HG02981 (cell line): ENCODE measurements at regions not wholly inside any gene's neighbourhood (a gene's known extent, or its start where the extent isn't known, plus 50 kb on each side); places are given as distances from the start of the nearest gene placed in this dataset.

Source experiments
- ATAC-seq: cut with Tn5 transposase; IDR thresholded peaks from one replicate; pipeline ENCODE4 v1.9.1; 2021; ENCODE audit warnings: mild to moderate bottlenecking, moderate library complexity; ENCODE audit not compliant: unreplicated experiment

DNA sequence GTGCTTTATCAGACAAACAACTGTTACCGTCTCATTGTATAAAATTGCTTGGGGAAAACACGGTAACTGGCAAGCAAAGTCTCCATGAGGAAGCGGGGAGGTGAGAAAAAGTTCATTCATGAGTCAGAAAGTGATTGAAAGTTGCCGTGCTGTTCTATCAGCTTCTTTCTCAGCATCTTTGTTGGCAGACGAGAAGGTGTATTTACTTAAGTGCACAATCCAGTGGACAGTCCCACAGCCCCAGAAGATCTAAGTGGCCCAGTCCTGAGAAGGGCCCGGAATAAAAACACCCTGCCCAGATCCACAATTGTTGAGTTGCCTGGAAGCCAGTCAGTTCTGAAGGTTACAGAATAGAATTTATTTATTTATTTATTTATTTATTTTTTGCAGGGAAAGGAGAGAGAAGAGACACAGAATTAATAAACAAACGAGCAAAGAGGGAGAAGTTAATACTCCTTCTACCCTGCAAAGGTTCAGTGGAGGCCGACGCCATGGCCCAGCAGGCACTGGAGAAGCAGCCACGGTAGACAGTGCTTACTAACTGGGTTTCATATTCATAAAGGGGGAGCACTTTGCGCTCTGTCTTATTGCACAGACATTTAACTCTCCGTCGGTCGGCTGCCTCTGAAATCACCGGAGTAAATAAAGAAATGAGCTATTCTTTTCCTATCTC is 676.0 kb upstream of the SALL3 start:
- no peak for ATAC-seq

DNA sequence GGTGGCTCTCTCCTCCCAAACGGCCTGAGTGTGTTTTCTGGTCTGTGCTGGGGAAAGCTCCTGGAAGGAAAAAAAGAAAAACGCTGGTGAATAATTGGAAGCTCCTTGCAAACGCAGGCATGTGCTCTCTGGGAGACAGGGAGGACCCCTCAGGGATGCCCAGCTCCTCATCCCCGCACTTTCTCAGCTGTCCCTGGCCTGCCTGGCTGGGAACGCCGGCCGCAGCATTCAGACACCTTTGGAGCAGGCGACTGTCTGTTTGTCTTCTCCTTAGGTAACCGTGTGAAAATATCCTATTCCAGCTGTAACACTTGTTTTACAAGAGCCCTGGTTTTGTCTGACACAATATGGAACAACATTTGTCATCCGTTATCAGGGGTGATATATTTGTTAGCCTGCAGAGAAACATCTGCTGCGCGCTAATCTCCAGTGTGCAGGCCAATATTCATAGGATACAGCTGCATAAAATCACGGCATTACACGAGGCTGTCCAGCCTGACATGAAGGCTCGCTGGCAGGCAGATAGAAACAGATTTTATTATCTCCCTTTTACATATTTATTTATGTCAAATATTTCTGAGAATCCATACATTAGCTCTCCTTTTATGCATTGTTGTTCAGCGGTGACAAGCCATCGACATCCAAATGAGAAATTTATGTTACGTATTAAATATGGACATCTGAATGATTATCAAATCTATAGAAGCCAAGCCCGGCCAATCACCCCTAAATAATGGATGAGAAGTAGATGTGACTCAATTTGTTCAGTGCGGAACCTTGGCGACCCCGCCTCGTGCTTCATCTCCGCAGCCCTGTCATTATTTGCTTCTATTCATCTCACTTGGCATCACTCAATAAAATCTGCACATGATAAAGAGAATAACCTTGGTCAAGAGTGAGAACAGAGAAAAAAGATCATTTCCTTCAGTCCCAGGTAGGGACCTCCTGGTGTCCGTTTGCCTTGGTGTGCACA is 675.1 kb upstream of the SALL3 start:
- ATAC-seq = no peak

DNA sequence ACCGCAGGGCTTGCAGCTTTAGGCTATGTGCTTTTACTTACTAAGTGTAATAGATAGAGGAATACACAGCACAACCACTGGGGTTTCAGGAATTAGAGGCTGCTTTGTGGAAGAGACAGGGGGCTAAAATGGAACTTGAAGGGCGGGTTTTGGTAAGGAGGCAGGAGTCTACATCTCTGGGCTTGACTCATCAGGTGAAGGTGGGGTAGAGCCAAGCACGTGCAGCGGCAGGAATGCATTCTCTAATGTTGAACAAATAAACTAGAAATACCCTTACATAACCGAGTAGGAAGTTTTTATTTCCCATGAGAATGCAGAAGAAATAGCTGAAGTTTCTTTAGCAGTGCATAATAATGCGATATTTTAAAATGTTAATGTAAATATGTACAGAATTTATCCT is 673.8 kb upstream of the SALL3 start:
- ATAC-seq = no peak

DNA sequence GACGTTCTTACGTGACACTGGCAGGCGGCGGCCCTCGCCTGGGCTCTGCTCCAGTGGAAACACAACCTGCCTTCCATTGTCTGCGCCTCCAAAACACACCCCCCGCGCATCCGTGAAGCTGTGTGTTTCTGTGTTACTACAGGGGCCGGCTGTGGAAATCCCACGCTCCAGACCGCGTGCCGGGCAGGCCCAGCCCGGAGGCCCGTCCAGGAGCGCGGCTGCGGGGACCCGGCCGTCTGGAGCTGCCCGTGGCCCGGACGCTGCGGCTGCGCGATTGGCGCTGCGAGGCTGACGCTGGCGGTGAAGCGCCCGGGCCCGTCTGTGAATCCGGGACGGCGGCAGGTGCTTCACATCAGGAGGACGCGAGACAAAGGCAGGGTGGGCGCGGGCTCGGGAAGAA is 670.3 kb upstream of the SALL3 start:
- no peak for ATAC-seq

DNA sequence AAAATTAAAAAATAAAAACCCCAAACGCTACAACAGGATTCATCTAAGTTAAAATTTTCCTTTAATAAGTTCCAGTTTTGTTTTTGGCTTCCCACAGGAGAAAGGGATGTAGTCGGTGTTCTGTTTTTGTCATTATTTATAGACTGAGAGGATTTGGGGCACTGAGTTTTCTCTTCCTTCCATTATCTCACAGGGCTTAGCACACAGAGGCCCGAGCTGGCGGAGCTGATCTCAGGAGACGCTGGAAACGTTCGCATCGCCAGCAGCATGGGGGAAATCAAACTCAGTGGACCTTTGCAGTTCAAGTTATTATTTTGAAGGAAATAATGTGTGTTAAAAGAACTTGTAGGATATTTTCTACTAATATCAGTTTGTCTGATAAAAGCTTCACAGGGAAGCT is 669.7 kb upstream of the SALL3 start:
- no peak for ATAC-seq

DNA sequence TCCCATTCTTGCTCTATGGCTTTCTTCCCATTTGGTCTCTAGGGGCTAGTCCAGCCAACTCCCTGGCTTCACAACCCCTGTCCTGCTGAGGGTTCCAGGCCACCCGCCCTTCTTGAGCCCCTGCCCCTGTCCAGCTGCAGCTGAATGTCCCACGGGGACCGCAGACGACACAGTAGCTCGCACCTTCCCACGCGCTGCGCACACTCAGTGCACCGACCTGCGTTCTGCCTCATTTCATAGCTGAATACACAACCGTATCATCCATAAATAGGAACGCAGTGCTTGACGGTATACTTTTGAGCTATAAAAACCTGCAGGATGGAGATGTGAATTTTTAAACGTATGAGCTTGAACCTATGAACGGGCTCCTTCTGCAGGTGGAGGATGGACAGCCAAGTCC is 660.4 kb upstream of the SALL3 start:
- no peak for ATAC-seq

DNA sequence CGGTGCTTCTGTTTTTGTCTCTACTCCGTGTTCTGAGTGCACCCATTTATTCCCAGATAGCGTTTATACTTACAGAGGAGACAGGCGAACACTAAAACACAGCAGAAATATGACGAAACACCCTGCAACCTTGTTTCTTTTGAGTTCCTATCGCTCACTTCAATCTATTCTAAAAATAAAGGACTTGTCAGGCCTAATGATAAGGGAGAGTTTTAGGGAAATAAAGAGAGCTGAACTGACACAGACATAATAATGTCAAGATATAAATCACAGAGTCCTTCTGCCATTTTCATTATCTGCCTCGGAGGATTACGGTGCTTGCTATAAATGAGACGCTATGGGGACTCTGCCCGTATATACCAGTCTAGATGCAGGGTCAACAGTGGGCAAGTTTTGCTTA is 659.7 kb upstream of the SALL3 start:
- no peak for ATAC-seq

DNA sequence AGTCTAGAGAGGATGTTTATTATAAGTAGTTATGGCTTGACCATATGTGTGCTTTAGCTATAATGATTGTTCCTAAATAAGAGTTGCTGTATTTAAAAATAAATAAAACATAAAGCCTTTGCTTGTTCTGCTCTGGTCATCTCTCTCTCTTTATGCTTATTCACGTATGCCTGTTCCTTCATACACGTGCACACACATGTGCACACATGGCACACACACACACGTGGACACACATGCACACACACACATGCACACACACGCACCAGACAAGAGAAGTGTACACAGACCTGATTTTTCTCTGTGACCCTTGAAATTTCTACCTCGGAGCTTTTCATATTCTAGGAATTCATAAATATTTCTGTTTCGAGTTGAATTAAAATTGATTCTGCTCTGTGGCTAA is 658.2 kb upstream of the SALL3 start:
- no peak for ATAC-seq

DNA sequence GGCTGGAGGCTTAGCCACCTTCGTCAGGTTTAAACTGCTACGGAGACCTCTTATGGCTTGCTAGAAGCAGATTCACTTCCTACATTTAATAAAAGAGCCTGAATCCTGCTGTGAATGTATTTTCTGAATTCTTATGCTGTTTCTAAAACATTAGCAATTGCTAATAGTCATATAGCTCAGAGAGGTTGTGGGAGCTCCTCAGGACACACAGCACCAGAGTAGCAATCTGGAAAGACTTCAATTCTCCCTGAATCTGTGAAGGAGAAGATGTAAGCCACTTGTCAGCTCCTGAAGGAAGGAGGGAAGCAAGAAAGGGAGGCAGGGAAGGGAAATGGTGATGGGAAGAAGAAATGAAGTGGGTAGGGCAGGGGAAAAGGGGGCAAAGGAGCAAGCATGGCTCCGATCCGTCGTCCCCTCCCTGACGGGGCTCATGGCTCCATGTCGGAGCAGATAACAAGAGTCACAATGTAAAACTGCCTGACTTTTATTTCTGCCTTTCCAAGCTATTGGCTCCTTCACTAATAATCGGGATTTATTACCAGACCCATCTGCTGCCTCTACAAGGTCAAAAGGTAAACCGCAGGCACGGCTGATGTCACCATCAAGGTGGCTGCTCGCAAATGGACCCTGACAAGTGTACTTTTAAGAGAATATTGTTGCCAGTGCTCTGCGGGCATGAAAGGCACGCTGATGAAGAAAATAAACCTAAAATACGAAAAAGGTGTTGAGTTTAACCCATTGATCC is 656.0 kb upstream of the SALL3 start:
- no peak for ATAC-seq

DNA sequence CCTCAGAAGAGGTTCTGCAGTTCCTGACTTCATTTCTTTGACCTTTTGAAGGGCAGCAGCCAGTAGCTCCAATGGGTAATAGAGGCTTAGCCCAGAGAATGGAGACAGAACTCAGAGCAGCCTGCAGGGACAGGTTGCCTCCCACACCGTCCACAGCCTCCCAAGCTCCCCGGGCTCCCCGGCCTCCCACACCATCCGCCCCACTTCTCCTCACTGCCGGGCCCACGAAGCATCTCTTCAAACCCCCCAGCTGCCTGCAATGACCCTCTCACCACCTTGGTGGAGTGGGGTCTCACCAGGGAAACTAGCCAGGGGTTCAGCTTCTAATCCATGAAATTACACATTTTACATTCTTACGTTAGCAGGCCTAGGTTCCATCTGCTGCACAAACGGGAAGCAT is 652.0 kb upstream of the SALL3 start:
- ATAC-seq = no peak

DNA sequence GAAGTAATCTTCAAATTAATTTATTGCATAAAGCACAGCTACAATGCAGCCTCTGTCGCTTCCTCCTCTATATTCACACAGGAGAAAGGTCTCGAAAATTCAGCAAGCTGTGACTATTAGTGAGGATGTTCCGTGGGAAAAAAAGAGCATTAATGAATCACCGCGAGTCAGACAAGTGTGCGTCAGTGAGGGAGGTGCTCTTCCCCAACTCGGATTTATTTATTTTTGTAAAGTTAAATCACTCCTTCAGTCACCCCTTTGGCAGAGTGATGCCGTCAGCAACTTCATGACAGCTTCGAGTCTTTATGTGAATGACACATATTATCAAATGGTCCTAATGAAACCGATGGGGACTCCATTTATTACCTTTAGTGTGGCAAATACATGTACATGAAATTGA is 648.9 kb upstream of the SALL3 start:
- no peak for ATAC-seq

DNA sequence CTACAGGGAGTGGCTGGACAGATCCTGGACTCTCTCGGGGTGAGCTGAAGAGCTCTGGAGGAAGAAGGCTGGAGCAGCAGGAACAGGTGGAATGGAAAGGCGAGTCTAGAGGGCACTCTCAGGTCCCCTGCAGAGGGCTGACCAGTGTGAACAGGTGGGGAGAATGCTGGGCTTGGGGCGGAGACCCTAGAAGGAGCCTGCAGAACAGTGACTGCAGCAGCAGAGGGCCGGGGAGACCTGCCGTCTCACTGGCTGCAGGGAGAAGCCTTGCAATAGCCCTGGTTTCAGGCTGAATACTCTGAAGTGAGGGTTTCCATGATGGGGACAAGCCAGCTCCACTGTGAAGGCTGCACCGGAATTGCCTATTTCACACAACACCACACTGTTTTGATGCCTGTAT is 626.7 kb upstream of the SALL3 start:
- no peak for ATAC-seq

DNA sequence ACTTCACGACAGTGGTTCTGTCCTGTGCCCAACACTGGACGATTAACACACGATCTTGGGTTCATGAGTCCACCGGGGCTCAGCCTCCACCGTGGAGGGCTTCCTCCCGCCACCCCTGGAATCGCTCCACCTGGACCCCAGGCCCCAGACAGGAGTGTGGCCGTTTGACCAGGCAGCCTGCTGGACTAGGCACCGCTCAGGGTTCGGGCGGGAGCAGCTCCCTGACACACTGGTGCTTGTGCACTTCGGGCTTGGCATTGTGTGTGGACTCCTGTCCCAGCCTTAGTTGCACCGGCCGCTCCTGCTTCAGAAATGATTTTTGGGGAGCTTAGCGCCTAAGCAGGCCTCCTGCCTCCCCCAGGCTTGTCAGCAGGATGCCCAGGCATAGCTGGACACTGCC is 617.4 kb upstream of the SALL3 start:
- no peak for ATAC-seq

DNA sequence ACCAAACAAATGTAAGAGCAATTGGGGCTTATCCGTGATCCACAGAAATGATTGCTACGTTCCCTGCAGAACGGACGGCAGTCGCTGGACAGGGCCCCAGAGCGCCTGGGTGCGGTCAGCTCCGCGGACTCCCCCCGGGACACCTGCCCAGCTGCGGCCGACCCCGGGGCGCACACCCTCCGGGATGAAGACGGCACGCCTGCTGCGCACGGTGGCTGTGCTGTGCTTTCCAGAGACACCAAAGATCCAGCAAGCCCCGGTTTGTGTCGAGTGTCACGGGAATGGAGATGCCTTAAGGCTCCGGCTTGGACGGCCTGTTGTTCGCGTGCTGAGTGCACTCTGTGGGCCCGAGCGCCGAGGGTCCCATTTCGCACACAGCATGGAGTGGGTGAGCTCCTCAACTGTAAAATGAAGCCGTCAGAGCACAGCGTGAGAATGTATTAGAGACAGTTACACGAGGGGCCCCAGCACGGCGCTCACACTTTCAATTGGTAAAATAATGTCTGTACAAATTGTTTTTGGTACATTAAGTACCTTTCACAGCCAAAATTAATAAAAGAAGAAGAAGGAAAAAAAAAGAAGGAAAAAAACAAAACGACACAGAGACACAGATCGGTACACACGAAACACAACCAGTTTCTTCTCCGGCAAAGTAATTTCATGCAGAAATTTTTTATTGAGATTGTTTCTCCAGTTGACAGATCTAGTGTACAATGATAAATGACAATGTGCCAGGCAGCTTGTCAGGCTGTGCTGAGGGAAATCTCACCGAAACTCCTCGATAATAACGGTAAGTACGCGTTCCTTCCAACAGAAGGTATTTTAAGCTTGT is 615.8 kb upstream of the SALL3 start:
- ATAC-seq = no peak

DNA sequence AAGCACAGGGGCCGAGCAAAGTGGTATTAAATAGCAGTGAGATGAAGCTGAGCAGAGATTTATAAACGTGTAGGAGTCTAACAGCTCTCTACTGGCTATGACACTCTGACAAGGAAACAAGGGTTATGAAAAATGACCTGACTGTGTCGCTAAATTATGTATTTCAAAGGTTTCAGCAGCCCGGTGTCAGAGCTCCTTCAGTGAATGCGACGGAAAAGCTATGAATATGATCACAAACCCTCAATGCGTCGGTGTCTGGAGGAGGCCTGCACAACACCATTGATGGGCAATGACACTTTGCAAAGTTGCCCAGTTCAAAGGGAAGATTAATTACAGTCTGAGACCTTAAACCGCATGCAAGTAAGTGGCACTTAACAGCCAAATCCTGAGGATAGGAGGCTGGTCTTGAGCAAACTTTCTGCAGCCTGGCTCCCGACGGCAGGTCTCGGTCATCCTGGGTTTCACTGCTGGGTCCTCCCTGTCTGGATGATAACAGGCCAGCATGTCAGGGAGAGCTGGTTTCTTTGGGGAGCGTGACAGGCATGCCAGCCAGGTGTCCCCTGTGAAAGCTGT is 615.1 kb upstream of the SALL3 start:
- ATAC-seq = no peak

DNA sequence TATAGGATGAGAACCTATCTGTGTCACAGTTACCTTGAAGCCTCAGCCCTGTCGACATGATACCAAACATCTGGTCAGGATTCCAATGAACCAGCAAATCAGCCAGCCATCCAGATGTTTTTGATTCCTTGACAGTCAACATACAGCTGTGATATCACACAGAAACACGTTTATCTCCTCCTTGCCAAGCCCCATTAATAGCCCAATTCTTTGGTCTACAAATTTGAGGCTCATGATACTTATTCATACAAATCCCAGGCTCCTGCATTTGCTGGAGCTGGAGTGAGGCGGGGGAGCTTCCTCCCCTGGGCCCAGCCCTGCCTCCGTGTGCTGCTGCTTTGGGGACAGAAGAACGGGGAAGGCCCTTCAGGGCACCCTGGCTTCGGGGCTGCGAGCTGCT is 611.6 kb upstream of the SALL3 start:
- ATAC-seq = no peak

DNA sequence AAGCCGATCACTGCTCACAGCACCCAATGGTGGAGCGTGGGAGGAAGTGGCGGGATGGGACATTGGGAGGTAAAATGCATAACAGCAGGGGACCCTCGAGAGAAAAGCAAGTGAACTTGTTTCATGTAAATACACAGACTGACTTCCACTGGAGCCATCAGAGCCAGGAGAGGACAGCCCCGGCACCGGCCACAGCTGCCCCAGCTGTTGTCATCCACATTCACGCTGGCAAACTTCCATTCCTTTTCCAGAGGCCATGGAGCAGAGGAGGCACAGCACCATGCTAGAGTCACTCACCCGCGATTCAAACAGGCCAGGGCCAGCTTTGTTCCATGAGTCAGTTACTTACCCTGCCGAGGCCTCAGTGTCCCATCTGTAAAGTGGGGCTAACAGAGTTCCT is 610.9 kb upstream of the SALL3 start:
- ATAC-seq = no peak

DNA sequence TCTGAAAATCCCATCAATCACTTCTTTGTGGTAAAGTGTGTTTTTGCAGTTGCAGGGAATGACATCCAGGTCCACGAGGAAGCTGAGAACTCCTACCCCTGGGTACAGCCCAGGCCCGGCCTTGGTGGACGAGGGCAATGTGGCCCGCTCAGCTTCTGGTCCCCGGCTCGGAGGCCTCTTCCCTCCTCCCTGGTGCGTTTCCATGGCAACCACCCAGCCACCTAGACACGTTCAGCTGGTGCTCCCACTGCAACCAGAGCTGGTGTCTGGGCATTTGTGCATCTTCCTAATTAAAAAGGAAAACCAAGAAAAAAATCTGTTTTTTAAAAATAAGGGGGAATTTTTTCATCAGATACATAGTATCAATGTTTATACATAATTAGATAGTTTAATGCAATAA is 603.6 kb upstream of the SALL3 start:
- ATAC-seq = no peak

DNA sequence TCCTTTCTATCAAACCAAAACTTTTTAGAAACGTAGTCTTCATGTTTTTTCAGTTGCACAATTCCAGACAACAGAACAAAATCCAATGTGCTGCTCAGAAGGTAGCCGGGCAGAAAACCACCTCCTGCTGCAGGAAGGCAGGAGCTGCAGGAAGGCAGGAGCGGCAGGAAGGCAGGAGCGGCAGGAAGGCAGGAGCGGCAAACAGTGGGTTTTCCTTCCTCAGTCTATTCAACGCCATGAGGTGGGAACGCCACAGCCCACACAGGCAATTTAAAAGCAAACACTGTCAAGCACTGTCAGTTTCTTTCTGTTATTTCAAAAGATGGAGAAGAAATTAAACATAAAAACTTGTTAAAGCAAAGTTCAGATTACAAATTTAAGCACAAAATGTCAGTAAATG is 601.2 kb upstream of the SALL3 start:
- no peak for ATAC-seq

DNA sequence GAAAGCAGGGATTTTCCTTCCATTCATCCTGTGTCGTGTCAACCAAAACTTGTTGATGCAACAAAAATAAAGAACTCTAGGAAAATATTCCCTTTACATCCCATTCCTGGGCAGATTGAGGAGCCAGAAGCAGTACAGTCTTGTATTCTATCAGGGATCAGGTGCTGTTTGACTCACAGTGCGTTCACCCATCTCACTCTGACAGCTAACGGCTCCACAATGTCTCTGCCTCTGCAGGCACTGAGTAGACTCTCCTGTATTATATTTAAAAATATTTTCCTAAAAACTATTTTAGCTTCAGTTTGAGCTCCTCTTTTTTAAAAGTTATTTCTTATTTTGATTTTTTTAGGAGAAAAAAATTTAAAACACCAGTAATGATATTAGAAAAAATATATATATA is 600.6 kb upstream of the SALL3 start:
- no peak for ATAC-seq
